Fibroblast of lung (primary cell): ENCODE measurements at regions not wholly inside any gene's neighbourhood (a gene's known extent, or its start where the extent isn't known, plus 50 kb on each side); places are given as distances from the start of the nearest gene placed in this dataset.

ENCODE experiments used
- EZH2 ChIP-seq: IDR thresholded peaks from 2 replicates; pipeline ENCODE4 v1.5.1; 2012; ENCODE audit warnings: low read length, control low read depth, mild to moderate bottlenecking; ENCODE audit errors: missing control alignments
- TF ChIP-seq, protein P1 (sequence below), 2 donors: IDR thresholded peaks in 1 of 2; conservative IDR thresholded peaks in 1 of 2; 1 replicate in 1 of 2; 2 replicates in 1 of 2; pipeline ENCODE4 v1.5.1; 2011 to 2012; ENCODE audit warnings: low read length in 2 of 2, control low read depth in 1 of 2, inconsistent platforms in 1 of 2, low read depth in 1 of 2, mild to moderate bottlenecking in 1 of 2

- TF ChIP-seq, protein P1, sequence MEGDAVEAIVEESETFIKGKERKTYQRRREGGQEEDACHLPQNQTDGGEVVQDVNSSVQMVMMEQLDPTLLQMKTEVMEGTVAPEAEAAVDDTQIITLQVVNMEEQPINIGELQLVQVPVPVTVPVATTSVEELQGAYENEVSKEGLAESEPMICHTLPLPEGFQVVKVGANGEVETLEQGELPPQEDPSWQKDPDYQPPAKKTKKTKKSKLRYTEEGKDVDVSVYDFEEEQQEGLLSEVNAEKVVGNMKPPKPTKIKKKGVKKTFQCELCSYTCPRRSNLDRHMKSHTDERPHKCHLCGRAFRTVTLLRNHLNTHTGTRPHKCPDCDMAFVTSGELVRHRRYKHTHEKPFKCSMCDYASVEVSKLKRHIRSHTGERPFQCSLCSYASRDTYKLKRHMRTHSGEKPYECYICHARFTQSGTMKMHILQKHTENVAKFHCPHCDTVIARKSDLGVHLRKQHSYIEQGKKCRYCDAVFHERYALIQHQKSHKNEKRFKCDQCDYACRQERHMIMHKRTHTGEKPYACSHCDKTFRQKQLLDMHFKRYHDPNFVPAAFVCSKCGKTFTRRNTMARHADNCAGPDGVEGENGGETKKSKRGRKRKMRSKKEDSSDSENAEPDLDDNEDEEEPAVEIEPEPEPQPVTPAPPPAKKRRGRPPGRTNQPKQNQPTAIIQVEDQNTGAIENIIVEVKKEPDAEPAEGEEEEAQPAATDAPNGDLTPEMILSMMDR (conservative IDR thresholded peaks at IDR 0.05 in 1 of 2, IDR thresholded peaks at IDR 0.05 in 1 of 2; ENCODE audit: low read depth in 1 of 2, low read length in 2 of 2): no peak
- no peak for TF ChIP-seq EZH2
These were observed 143.4 kb upstream of the GLI3 start for GRCh38 chr7:42380401-42380800.
